H1 (cell line): ENCODE measurements at regions not wholly inside any gene's neighbourhood (a gene's known extent, or its start where the extent isn't known, plus 50 kb on each side); places are given as distances from the start of the nearest gene placed in this dataset.

Experiments
- BRCA1 ChIP-seq: IDR thresholded peaks from 2 replicates; pipeline ENCODE4 v1.6.1; 2012; ENCODE audit warnings: low read depth, low read length, improper control_type of control experiment
- CBX5 ChIP-seq: fragments of 300-800, 300-1000 bp; sonication (generic); IDR thresholded peaks from 2 replicates; pipeline ENCODE4 v1.7.1; 2016; ENCODE audit warnings: antibody characterized with exemption, low read length, low read depth
- CHD1 ChIP-seq: IDR thresholded peaks from 2 replicates; pipeline ENCODE4 v1.6.1; 2012; ENCODE audit warnings: low read depth, low read length, improper control_type of control experiment
- RAD21 ChIP-seq, 2 experiments: IDR thresholded peaks in 1 of 2; conservative IDR thresholded peaks in 1 of 2; 2 replicates each; pipeline ENCODE4 v1.6.1; 2011; ENCODE audit warnings: low read depth in 2 of 2, low read length in 2 of 2, improper control_type of control experiment in 1 of 2, inconsistent platforms in 1 of 2, mild to moderate bottlenecking in 1 of 2, moderate library complexity in 1 of 2
- YY1 ChIP-seq: IDR thresholded peaks from 2 replicates; pipeline ENCODE4 v1.6.1; 2011; ENCODE audit warnings: low read depth, mild to moderate bottlenecking, low read length
- TF ChIP-seq, protein P1 (sequence below), 3 experiments: IDR thresholded peaks; 1 replicate in 2 of 3; 2 replicates in 1 of 3; pipeline versions ENCODE4 v1.5.1 to v1.6.1; 2011; ENCODE audit warnings: low read length in 3 of 3, mild to moderate bottlenecking in 3 of 3, inconsistent platforms in 2 of 3, low read depth in 1 of 3, moderate library complexity in 1 of 3; ENCODE audit not compliant: insufficient read depth in 1 of 3; ENCODE audit errors: control extremely low read depth in 1 of 3

DNA sequence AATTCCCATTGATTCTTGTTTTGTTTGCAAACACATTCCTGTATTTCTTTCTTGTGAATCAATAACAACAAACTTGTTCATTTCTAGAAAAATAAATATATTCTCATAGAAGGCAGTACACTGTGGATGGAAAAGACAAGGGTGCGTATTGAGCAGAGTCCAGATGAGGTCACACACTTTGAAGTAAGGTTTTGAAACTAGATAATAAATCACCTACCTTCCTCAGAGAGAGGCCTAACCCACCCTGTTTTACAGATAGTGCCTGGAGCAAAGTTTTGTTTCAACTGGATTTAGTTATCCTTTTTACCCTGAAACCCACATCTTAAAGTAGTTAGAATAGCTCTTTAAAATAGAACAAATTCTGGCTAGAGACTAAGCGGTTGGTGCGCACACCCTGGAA, 137.1 kb upstream of the PIEZO2 start (continued):
- TF ChIP-seq, protein P1, sequence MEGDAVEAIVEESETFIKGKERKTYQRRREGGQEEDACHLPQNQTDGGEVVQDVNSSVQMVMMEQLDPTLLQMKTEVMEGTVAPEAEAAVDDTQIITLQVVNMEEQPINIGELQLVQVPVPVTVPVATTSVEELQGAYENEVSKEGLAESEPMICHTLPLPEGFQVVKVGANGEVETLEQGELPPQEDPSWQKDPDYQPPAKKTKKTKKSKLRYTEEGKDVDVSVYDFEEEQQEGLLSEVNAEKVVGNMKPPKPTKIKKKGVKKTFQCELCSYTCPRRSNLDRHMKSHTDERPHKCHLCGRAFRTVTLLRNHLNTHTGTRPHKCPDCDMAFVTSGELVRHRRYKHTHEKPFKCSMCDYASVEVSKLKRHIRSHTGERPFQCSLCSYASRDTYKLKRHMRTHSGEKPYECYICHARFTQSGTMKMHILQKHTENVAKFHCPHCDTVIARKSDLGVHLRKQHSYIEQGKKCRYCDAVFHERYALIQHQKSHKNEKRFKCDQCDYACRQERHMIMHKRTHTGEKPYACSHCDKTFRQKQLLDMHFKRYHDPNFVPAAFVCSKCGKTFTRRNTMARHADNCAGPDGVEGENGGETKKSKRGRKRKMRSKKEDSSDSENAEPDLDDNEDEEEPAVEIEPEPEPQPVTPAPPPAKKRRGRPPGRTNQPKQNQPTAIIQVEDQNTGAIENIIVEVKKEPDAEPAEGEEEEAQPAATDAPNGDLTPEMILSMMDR (IDR thresholded peaks at IDR 0.05; ENCODE audit: control extremely low read depth in 1 of 3, insufficient read depth in 1 of 3, low read depth in 1 of 3, low read length in 3 of 3), result no peak
- no peak for TF ChIP-seq RAD21 (IDR thresholded peaks at IDR 0.05 in 1 of 2, conservative IDR thresholded peaks at IDR 0.05 in 1 of 2; ENCODE audit: low read depth in 2 of 2, low read length in 2 of 2)
- no peak for TF ChIP-seq CHD1
- no peak for TF ChIP-seq BRCA1
- TF ChIP-seq CBX5, result no peak
- TF ChIP-seq YY1, result no peak
